ENCODE measurements at regions not wholly inside any gene's neighbourhood (a gene's known extent, or its start where the extent isn't known, plus 50 kb on each side); places are given as distances from the start of the nearest gene placed in this dataset.

- TF ChIP-seq CTCF (IDR thresholded peaks at IDR 0.05; ENCODE audit: low read depth, low read length) = no peak
- H3K4me1 ChIP-seq (ENCODE audit: low read depth) = no peaks in the 10 kb centered on the region
- no peaks in the 10 kb centered on the region for H3K27me3 ChIP-seq
- no peaks in the 10 kb centered on the region for H3K36me3 ChIP-seq
- no peaks in the 10 kb centered on the region for H3K9me3 ChIP-seq (ENCODE audit: low read depth)
- H3K27ac ChIP-seq = no peak overlapping the region
- no peak for DNase-seq (ENCODE audit: low read depth in 1 of 2, low spot score in 1 of 2)
- no peak overlapping the region for H3K4me3 ChIP-seq
These were observed 189.2 kb upstream of the NR4A3 start for GRCh38 chr9:99632349-99633038.

- TF ChIP-seq CTCF (IDR thresholded peaks at IDR 0.05; ENCODE audit: low read depth, low read length) = no peak
- H3K9me3 ChIP-seq (ENCODE audit: low read depth) = no peaks in the 10 kb centered on the region
- H3K27me3 ChIP-seq = no peaks in the 10 kb centered on the region
- no peak for DNase-seq (ENCODE audit: low read depth in 1 of 2, low spot score in 1 of 2)
- H3K36me3 ChIP-seq = no peaks in the 10 kb centered on the region
- H3K4me1 ChIP-seq (ENCODE audit: low read depth) = no peaks in the 10 kb centered on the region
- H3K4me3 ChIP-seq = no peak overlapping the region
- no peak overlapping the region for H3K27ac ChIP-seq
These were observed 188.4 kb upstream of the NR4A3 start for GRCh38 chr9:99633265-99633664.

DNA sequence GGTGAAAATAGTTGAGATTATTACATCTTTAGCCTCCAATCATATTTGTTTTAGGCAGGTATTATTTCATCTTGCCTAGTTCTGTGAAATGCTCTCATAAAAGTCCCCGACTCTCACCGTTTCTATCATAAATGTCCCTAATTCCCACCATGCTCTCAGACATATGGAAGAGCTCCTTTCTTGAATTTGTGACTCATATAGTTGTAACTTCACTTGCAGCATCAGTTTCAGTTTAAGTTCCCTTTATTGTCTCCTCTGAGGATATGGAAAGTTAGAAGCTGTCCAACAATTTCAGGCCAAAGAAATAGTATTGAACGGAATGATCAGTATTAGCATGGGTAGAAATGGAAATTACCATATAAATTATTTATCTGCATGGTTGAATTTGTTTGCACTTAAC is 187.5 kb upstream of the NR4A3 start:
- no peak overlapping the region for H3K27ac ChIP-seq
- no peaks in the 10 kb centered on the region for H3K27me3 ChIP-seq
- no peaks in the 10 kb centered on the region for H3K36me3 ChIP-seq
- TF ChIP-seq CTCF (IDR thresholded peaks at IDR 0.05; ENCODE audit: low read depth, low read length) = no peak
- no peak overlapping the region for H3K4me3 ChIP-seq
- no peak for DNase-seq (ENCODE audit: low read depth in 1 of 2, low spot score in 1 of 2)
- H3K4me1 ChIP-seq (ENCODE audit: low read depth) = no peaks in the 10 kb centered on the region
- no peaks in the 10 kb centered on the region for H3K9me3 ChIP-seq (ENCODE audit: low read depth)

DNA sequence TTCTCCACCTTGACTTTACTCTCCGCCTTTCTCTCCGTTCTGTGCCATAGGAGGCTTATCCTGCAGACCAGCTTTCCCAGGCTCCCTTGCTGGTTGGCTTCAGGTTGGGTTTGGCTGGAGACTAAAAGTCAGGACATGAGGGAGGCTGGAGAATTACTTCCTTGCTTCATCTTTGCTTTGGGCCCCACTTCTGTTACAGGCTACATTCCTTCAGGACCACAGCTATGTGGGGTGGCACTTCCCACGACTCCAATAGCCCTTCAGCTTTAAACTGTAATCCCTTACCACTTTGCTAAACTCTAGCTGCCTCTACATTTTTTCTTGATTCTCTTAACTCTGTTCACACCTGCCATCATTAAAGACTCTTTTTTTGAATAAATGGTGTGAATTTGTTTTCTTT is 186.7 kb upstream of the NR4A3 start:
- no peaks in the 10 kb centered on the region for H3K36me3 ChIP-seq
- no peak for TF ChIP-seq CTCF (IDR thresholded peaks at IDR 0.05; ENCODE audit: low read depth, low read length)
- peak in 1 of 2 donors; percentile 1 for DNase-seq (ENCODE audit: low read depth in 1 of 2, low spot score in 1 of 2)
- H3K4me3 ChIP-seq = no peak overlapping the region
- no peaks in the 10 kb centered on the region for H3K9me3 ChIP-seq (ENCODE audit: low read depth)
- no peak overlapping the region for H3K27ac ChIP-seq
- H3K27me3 ChIP-seq = no peaks in the 10 kb centered on the region
- no peaks in the 10 kb centered on the region for H3K4me1 ChIP-seq (ENCODE audit: low read depth)

- no peak for DNase-seq (ENCODE audit: low read depth in 1 of 2, low spot score in 1 of 2)
- Histone ChIP-seq H3K27me3 (no peaks in the 10 kb centered on the region), H3K4me3 (no peak overlapping the region), H3K27ac (no peak overlapping the region), H3K36me3 (no peaks in the 10 kb centered on the region), H3K4me1 (ENCODE audit: low read depth) (no peaks in the 10 kb centered on the region), H3K9me3 (ENCODE audit: low read depth) (no peaks in the 10 kb centered on the region)
- TF ChIP-seq CTCF (IDR thresholded peaks at IDR 0.05; ENCODE audit: low read depth, low read length) = no peak
These were observed 184.0 kb upstream of the NR4A3 start for GRCh38 chr9:99637641-99638040.
